ENCODE measurements at regions not wholly inside any gene's neighbourhood (a gene's known extent, or its start where the extent isn't known, plus 50 kb on each side); places are given as distances from the start of the nearest gene placed in this dataset.

DNA sequence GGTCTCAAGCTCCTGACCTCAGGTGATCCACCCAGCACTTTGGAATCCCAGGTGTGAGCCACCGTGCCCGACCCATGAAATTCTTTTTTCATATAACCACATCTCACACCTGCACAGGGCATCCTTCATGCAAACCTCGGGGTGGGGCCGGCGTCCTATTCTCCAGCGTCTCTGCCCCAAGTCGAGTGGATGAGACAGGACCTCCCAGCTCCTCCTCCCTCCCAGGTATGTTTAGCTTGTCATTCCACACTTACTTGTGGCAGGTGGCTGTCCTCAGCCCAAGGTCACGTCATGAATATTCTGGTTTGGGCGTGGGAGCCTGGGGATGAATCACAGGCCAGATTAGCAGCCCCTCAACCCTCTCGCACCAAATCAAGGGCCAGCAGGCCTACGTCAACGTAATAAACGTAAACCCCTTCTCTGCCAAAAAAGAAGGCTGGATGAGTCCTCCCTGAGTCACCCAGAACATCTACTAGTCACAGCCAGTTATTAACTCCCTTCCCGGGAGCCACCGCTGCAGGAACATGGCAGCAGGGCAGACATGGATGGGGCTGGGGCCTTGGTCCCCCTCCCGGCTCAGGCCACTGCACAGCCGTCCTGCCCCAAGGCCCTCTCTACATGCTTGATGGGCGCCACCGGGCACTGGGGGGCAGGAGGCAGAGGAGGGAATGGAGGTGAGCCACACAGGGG lies 91.7 kb downstream of the YTHDF1 start:
- Histone ChIP-seq H4K20me1 (ENCODE audit: low read depth, low read length) (no peaks in the 10 kb centered on the region), H3K9me3 (ENCODE audit: insufficient read depth, low read length) (no peaks in the 10 kb centered on the region), H3K4me2 (ENCODE audit: low read depth, low read length, poor library complexity, severe bottlenecking) (no peak overlapping the region), H3K36me3 (ENCODE audit: low read length) (no peaks in the 10 kb centered on the region), H3K4me3 (ENCODE audit: insufficient read depth, low read length, poor library complexity, severe bottlenecking) (no peak overlapping the region), H2AFZ (ENCODE audit: low read depth, low read length, severe bottlenecking) (no peak overlapping the region), H3K9me2 (replicated peaks; ENCODE audit: insufficient read depth, low read length) (no peaks in the 10 kb centered on the region), H3K9ac (ENCODE audit: low read length) (no peak overlapping the region), H3K79me2 (ENCODE audit: insufficient read depth, low read length) (no peaks in the 10 kb centered on the region), H3K27me3 (ENCODE audit: low read length) (no peaks in the 10 kb centered on the region), H3K27ac (ENCODE audit: low read depth, low read length) (no peak overlapping the region), H3F3A (ENCODE audit: insufficient read depth) (no peaks in the 10 kb centered on the region)
- TF ChIP-seq, protein P1, sequence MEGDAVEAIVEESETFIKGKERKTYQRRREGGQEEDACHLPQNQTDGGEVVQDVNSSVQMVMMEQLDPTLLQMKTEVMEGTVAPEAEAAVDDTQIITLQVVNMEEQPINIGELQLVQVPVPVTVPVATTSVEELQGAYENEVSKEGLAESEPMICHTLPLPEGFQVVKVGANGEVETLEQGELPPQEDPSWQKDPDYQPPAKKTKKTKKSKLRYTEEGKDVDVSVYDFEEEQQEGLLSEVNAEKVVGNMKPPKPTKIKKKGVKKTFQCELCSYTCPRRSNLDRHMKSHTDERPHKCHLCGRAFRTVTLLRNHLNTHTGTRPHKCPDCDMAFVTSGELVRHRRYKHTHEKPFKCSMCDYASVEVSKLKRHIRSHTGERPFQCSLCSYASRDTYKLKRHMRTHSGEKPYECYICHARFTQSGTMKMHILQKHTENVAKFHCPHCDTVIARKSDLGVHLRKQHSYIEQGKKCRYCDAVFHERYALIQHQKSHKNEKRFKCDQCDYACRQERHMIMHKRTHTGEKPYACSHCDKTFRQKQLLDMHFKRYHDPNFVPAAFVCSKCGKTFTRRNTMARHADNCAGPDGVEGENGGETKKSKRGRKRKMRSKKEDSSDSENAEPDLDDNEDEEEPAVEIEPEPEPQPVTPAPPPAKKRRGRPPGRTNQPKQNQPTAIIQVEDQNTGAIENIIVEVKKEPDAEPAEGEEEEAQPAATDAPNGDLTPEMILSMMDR (IDR thresholded peaks at IDR 0.05; ENCODE audit: insufficient read depth, low read length, poor library complexity, severe bottlenecking), result no peak
- no peak for TF ChIP-seq EZH2phosphoT487 (conservative IDR thresholded peaks at IDR 0.05; ENCODE audit: low read length)

DNA sequence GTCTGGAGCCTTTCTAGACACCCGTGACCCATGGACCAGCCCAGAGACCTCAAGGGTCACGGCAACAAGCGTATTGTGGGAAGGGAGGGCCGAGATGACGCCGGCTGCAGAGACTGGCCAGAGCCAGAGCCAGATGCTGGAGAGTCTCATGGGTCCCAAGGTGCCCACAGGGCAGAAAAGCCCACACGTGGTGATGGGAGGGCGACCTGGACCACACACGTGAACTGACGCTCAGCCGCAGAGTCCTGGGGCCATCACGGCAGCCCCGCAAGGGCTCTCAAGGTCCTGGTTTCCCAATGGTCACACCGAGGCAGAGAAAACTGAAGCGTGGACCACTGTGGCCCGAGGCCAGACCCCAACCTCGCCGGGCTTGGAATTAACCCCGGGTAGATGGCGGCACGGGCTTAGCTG lies 92.6 kb downstream of the YTHDF1 start:
- Histone ChIP-seq H2AFZ (ENCODE audit: low read depth, low read length, severe bottlenecking) (no peak overlapping the region), H3K79me2 (ENCODE audit: insufficient read depth, low read length) (no peaks in the 10 kb centered on the region), H3K9ac (ENCODE audit: low read length) (no peak overlapping the region), H4K20me1 (ENCODE audit: low read depth, low read length) (no peaks in the 10 kb centered on the region), H3K27me3 (ENCODE audit: low read length) (no peaks in the 10 kb centered on the region), H3K36me3 (ENCODE audit: low read length) (no peaks in the 10 kb centered on the region), H3K27ac (ENCODE audit: low read depth, low read length) (no peak overlapping the region), H3F3A (ENCODE audit: insufficient read depth) (no peaks in the 10 kb centered on the region), H3K4me2 (ENCODE audit: low read depth, low read length, poor library complexity, severe bottlenecking) (no peak overlapping the region), H3K4me3 (ENCODE audit: insufficient read depth, low read length, poor library complexity, severe bottlenecking) (no peak overlapping the region), H3K9me3 (ENCODE audit: insufficient read depth, low read length) (no peaks in the 10 kb centered on the region), H3K9me2 (replicated peaks; ENCODE audit: insufficient read depth, low read length) (no peaks in the 10 kb centered on the region)
- TF ChIP-seq, protein P1 (IDR thresholded peaks at IDR 0.05; ENCODE audit: insufficient read depth, low read length, poor library complexity, severe bottlenecking), result no peak
- no peak for TF ChIP-seq EZH2phosphoT487 (conservative IDR thresholded peaks at IDR 0.05; ENCODE audit: low read length)

DNA sequence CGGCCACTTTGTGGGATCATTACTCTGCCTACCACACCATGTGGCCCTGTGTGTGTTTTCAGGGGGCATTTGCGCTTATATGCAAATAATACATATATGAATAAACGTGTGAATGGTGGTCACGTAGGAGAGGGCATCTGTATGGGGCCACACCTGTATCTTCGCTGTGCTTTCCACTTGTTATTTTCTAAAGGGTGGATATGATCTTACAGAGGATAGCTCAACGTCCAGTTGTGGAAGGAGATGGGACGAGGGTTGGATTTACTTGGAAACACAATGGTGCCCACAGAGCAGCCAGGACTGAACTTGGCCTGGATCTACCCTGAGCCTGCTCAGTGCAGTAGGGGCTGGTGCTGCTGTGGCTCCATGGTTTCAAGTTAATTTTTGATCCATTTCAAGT lies 93.3 kb downstream of the YTHDF1 start:
- H3K9me2 ChIP-seq (replicated peaks; ENCODE audit: insufficient read depth, low read length), result no peaks in the 10 kb centered on the region
- no peaks in the 10 kb centered on the region for H3F3A ChIP-seq (ENCODE audit: insufficient read depth)
- no peak overlapping the region for H3K4me2 ChIP-seq (ENCODE audit: low read depth, low read length, poor library complexity, severe bottlenecking)
- no peak overlapping the region for H2AFZ ChIP-seq (ENCODE audit: low read depth, low read length, severe bottlenecking)
- no peaks in the 10 kb centered on the region for H3K36me3 ChIP-seq (ENCODE audit: low read length)
- TF ChIP-seq, protein P1 (IDR thresholded peaks at IDR 0.05; ENCODE audit: insufficient read depth, low read length, poor library complexity, severe bottlenecking), result no peak
- no peak for TF ChIP-seq EZH2phosphoT487 (conservative IDR thresholded peaks at IDR 0.05; ENCODE audit: low read length)
- H3K27ac ChIP-seq (ENCODE audit: low read depth, low read length), result no peak overlapping the region
- H3K9me3 ChIP-seq (ENCODE audit: insufficient read depth, low read length), result no peaks in the 10 kb centered on the region
- H3K27me3 ChIP-seq (ENCODE audit: low read length), result no peaks in the 10 kb centered on the region
- no peaks in the 10 kb centered on the region for H4K20me1 ChIP-seq (ENCODE audit: low read depth, low read length)
- H3K79me2 ChIP-seq (ENCODE audit: insufficient read depth, low read length), result no peaks in the 10 kb centered on the region
- H3K4me3 ChIP-seq (ENCODE audit: insufficient read depth, low read length, poor library complexity, severe bottlenecking), result no peak overlapping the region
- no peak overlapping the region for H3K9ac ChIP-seq (ENCODE audit: low read length)
